SH-SY5Y (cell line): ENCODE measurements at regions not wholly inside any gene's neighbourhood (a gene's known extent, or its start where the extent isn't known, plus 50 kb on each side); places are given as distances from the start of the nearest gene placed in this dataset.

ENCODE experiments used
- GATA2 ChIP-seq: IDR thresholded peaks from 2 replicates; pipeline ENCODE4 v1.6.1; 2011; ENCODE audit warnings: mild to moderate bottlenecking, low read depth, low read length
- GATA3 ChIP-seq: IDR thresholded peaks from 2 replicates; pipeline ENCODE4 v1.6.1; 2011; ENCODE audit warnings: low read depth, mild to moderate bottlenecking, low read length, moderate library complexity

DNA sequence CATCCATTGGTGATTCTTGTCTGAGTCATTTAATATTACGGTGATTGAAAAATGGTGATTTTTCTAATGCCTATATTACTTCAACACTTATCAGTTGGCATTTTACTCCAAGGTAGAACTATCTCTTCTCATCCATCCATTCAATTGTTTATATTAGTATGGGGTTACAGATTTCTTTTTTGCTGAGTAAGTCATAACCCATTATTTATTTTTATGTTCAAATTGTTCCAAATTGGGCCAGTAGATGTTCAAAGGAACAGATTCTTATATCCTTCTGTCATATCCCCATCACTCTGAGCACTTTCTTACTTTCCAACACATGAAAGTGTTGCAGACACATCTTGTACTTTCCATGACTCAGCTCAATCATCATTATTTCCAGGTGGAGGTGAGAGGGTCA is 466.8 kb upstream of the CAMK1G start:
- no peak for TF ChIP-seq GATA2
- TF ChIP-seq GATA3: no peak
